Astrocyte of the hippocampus (primary cell): ENCODE measurements at regions not wholly inside any gene's neighbourhood (a gene's known extent, or its start where the extent isn't known, plus 50 kb on each side); places are given as distances from the start of the nearest gene placed in this dataset.

Experiments
- DNase-seq: peaks from one replicate; pipeline ENCODE4 v3.0.0; 2011; ENCODE audit warnings: low read depth, low spot score

GRCh38 chr2:55102056-55102812 lies 52.0 kb upstream of the RTN4 start:
- DNase-seq = no peak

GRCh38 chr2:55101466-55101865 lies 51.2 kb upstream of the RTN4 start:
- DNase-seq = no peak

GRCh38 chr2:55099878-55100820 lies 49.9 kb upstream of the RTN4 start:
- no peak for DNase-seq
